WERI-Rb-1 (cell line): ENCODE measurements at regions not wholly inside any gene's neighbourhood (a gene's known extent, or its start where the extent isn't known, plus 50 kb on each side); places are given as distances from the start of the nearest gene placed in this dataset.

ENCODE experiments used
- DNase-seq: peaks from one replicate; pipeline ENCODE4 v3.0.0-alpha.2; 2020
- H3K27ac ChIP-seq: fragments of 250-450 bp; sonication (Bioruptor Pico); 2 replicates; pipeline ENCODE4 v1.5.1; 2020; ENCODE audit warnings: mild to moderate bottlenecking, moderate library complexity
- H3K27me3 ChIP-seq: fragments of 250-450 bp; sonication (Bioruptor Pico); 2 replicates; pipeline ENCODE4 v1.5.1; 2021; ENCODE audit warnings: mild to moderate bottlenecking, low read depth, moderate library complexity; ENCODE audit not compliant: insufficient read depth, severe bottlenecking
- H3K36me3 ChIP-seq: fragments of 250-450 bp; sonication (Bioruptor Pico); 2 replicates; pipeline ENCODE4 v1.5.1; 2020; ENCODE audit warnings: mild to moderate bottlenecking, moderate library complexity
- H3K4me3 ChIP-seq: 2 replicates; pipeline ENCODE4 v1.5.1; 2011; ENCODE audit warnings: low read depth, mild to moderate bottlenecking, control low read depth, low read length
- H3K9me3 ChIP-seq: fragments of 250-450 bp; sonication (Bioruptor Pico); 2 replicates; pipeline ENCODE4 v1.5.1; 2021; ENCODE audit warnings: mild to moderate bottlenecking, moderate library complexity; ENCODE audit not compliant: severe bottlenecking
- CTCF ChIP-seq: IDR thresholded peaks from 2 replicates; pipeline ENCODE4 v1.5.1; 2011; ENCODE audit warnings: low read depth, mild to moderate bottlenecking, control low read depth, inconsistent platforms, low read length

GRCh38 chr11:95519912-95520311 lies 269.7 kb downstream of the FAM76B start:
- H3K27me3 ChIP-seq = no peaks in the 10 kb centered on the region
- no peaks in the 10 kb centered on the region for H3K36me3 ChIP-seq
- H3K9me3 ChIP-seq = no peaks in the 10 kb centered on the region
- DNase-seq = no peak
- TF ChIP-seq CTCF = no peak
- no peak overlapping the region for H3K27ac ChIP-seq
- H3K4me3 ChIP-seq = no peak overlapping the region

- Histone ChIP-seq H3K27ac (no peak overlapping the region), H3K36me3 (no peaks in the 10 kb centered on the region), H3K4me3 (no peak overlapping the region), H3K9me3 (no peaks in the 10 kb centered on the region), H3K27me3 (no peaks in the 10 kb centered on the region)
- no peak for DNase-seq
- no peak for TF ChIP-seq CTCF
Measured at GRCh38 chr11:95517453-95517852, 272.1 kb downstream of the FAM76B start.

- DNase-seq = no peak
- H3K9me3 ChIP-seq = no peaks in the 10 kb centered on the region
- H3K27me3 ChIP-seq = no peaks in the 10 kb centered on the region
- H3K4me3 ChIP-seq = no peak overlapping the region
- no peak for TF ChIP-seq CTCF
- H3K27ac ChIP-seq = no peak overlapping the region
- H3K36me3 ChIP-seq = no peaks in the 10 kb centered on the region
Measured at GRCh38 chr11:95516786-95517185, 272.8 kb downstream of the FAM76B start.

- Histone ChIP-seq H3K9me3 (no peaks in the 10 kb centered on the region), H3K4me3 (no peak overlapping the region), H3K36me3 (no peaks in the 10 kb centered on the region), H3K27me3 (no peaks in the 10 kb centered on the region), H3K27ac (no peak overlapping the region)
- TF ChIP-seq CTCF = no peak
- DNase-seq = no peak
Measured at GRCh38 chr11:95516175-95516574, 273.4 kb downstream of the FAM76B start.

GRCh38 chr11:95515371-95515770 lies 274.2 kb downstream of the FAM76B start:
- Histone ChIP-seq H3K4me3 (no peak overlapping the region), H3K27ac (no peak overlapping the region), H3K36me3 (no peaks in the 10 kb centered on the region), H3K9me3 (no peaks in the 10 kb centered on the region), H3K27me3 (no peaks in the 10 kb centered on the region)
- no peak for TF ChIP-seq CTCF
- no peak for DNase-seq

GRCh38 chr11:95514416-95515110 lies 275.0 kb downstream of the FAM76B start:
- Histone ChIP-seq H3K36me3 (no peaks in the 10 kb centered on the region), H3K4me3 (no peak overlapping the region), H3K27me3 (no peaks in the 10 kb centered on the region), H3K9me3 (no peaks in the 10 kb centered on the region), H3K27ac (no peak overlapping the region)
- no peak for TF ChIP-seq CTCF
- DNase-seq = no peak
